Neural cell (in vitro differentiated cells): ENCODE measurements at regions not wholly inside any gene's neighbourhood (a gene's known extent, or its start where the extent isn't known, plus 50 kb on each side); places are given as distances from the start of the nearest gene placed in this dataset.

Experiments used
- EP300 ChIP-seq: fragments of 450-650 bp; conservative IDR thresholded peaks from 2 replicates; pipeline ENCODE4 v1.6.1; 2014; ENCODE audit warnings: antibody characterized with exemption, mild to moderate bottlenecking, moderate library complexity; ENCODE audit not compliant: poor library complexity, severe bottlenecking
- EZH2 ChIP-seq: fragments of 200-600, 300-800 bp; shearing (Covaris generic), sonication (generic); IDR thresholded peaks from 2 replicates; pipeline ENCODE4 v1.6.1; 2014; ENCODE audit warnings: antibody characterized with exemption, low read length, borderline replicate concordance, mild to moderate bottlenecking; ENCODE audit not compliant: insufficient read depth, poor library complexity, severe bottlenecking
- POLR2AphosphoS5 ChIP-seq: IDR thresholded peaks from 2 replicates; pipeline ENCODE4 v1.6.1; 2012
- RAD21 ChIP-seq: fragments of 450-650 bp; conservative IDR thresholded peaks from 2 replicates; pipeline ENCODE4 v1.6.1; 2014; ENCODE audit warnings: antibody characterized with exemption, mild to moderate bottlenecking, moderate library complexity
- SMC3 ChIP-seq: fragments of 450-650 bp; conservative IDR thresholded peaks from 2 replicates; pipeline ENCODE4 v1.6.1; 2014; ENCODE audit warnings: antibody characterized with exemption, mild to moderate bottlenecking, moderate library complexity; ENCODE audit not compliant: poor library complexity
- TAF1 ChIP-seq: IDR thresholded peaks from 2 replicates; pipeline ENCODE4 v1.6.1; 2012; ENCODE audit warnings: low read depth
- TF ChIP-seq, protein P1 (sequence below): fragments of 450-650 bp; IDR thresholded peaks from 2 replicates; pipeline ENCODE4 v1.5.1; 2014; ENCODE audit warnings: antibody characterized with exemption, mild to moderate bottlenecking, moderate library complexity; ENCODE audit not compliant: poor library complexity, severe bottlenecking
- TF ChIP-seq, protein P2 (sequence below): IDR thresholded peaks from 2 replicates; pipeline ENCODE4 v1.6.1; 2012; ENCODE audit warnings: borderline replicate concordance

DNA sequence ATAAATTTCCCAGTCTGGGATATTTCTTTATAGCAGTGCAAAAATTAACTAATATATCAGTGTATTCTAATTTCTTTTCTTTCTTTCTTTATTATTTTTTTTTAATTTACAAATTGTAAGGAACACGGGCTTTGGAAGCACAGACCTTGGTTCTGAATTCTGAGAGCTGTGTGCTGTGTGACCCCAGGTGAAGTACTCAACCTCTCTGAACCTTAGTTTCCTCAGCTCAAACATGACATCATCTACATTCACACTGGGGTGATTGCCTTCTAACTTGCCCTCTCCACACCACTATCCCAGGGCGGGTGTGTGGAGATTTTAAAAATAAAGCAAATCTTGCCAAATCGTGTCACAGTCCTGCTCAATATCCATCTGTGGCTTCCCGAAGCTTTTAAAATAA is 282.8 kb downstream of the C12orf75 start:
- TF ChIP-seq EP300 (no peak), POLR2AphosphoS5 (no peak), RAD21 (no peak), EZH2 (no peak), SMC3 (no peak), TAF1 (no peak)
- TF ChIP-seq, protein P1, sequence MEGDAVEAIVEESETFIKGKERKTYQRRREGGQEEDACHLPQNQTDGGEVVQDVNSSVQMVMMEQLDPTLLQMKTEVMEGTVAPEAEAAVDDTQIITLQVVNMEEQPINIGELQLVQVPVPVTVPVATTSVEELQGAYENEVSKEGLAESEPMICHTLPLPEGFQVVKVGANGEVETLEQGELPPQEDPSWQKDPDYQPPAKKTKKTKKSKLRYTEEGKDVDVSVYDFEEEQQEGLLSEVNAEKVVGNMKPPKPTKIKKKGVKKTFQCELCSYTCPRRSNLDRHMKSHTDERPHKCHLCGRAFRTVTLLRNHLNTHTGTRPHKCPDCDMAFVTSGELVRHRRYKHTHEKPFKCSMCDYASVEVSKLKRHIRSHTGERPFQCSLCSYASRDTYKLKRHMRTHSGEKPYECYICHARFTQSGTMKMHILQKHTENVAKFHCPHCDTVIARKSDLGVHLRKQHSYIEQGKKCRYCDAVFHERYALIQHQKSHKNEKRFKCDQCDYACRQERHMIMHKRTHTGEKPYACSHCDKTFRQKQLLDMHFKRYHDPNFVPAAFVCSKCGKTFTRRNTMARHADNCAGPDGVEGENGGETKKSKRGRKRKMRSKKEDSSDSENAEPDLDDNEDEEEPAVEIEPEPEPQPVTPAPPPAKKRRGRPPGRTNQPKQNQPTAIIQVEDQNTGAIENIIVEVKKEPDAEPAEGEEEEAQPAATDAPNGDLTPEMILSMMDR = no peak
- TF ChIP-seq, protein P2, sequence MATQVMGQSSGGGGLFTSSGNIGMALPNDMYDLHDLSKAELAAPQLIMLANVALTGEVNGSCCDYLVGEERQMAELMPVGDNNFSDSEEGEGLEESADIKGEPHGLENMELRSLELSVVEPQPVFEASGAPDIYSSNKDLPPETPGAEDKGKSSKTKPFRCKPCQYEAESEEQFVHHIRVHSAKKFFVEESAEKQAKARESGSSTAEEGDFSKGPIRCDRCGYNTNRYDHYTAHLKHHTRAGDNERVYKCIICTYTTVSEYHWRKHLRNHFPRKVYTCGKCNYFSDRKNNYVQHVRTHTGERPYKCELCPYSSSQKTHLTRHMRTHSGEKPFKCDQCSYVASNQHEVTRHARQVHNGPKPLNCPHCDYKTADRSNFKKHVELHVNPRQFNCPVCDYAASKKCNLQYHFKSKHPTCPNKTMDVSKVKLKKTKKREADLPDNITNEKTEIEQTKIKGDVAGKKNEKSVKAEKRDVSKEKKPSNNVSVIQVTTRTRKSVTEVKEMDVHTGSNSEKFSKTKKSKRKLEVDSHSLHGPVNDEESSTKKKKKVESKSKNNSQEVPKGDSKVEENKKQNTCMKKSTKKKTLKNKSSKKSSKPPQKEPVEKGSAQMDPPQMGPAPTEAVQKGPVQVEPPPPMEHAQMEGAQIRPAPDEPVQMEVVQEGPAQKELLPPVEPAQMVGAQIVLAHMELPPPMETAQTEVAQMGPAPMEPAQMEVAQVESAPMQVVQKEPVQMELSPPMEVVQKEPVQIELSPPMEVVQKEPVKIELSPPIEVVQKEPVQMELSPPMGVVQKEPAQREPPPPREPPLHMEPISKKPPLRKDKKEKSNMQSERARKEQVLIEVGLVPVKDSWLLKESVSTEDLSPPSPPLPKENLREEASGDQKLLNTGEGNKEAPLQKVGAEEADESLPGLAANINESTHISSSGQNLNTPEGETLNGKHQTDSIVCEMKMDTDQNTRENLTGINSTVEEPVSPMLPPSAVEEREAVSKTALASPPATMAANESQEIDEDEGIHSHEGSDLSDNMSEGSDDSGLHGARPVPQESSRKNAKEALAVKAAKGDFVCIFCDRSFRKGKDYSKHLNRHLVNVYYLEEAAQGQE = no peak
